IMR-90 (cell line): ENCODE measurements at regions not wholly inside any gene's neighbourhood (a gene's known extent, or its start where the extent isn't known, plus 50 kb on each side); places are given as distances from the start of the nearest gene placed in this dataset.

Source experiments
- ATAC-seq: fragments of 200-7000 bp; cut with Tn5 transposase; 2 replicates; pipeline ENCODE4 v1.9.1; 2020; ENCODE audit warnings: low read depth, mild to moderate bottlenecking, moderate library complexity
- BruUV-seq: library from RNA; stranded (reverse); fragments of 400-500 nt; replicated peaks from 2 replicates; lab custom pipeline; 2021; lab: Mats Ljungman, UMichigan
- CTCF ChIA-PET: fragments of 300-600 bp; formaldehyde crosslinking; extraction: SDS; loops from one replicate; lab custom pipeline; 2021; ENCODE audit warnings: antibody characterized with exemption; lab: Yijun Ruan, JAX
- POLR2A ChIA-PET: fragments of 300-600 bp; sonication (Branson Sonifier 250); formaldehyde crosslinking; loops from one replicate; lab custom pipeline; 2022; ENCODE audit warnings: antibody characterized with exemption; ENCODE audit not compliant: unreplicated experiment; lab: Charles Lee
- DNase-seq: peaks from one replicate; pipeline ENCODE4 v3.0.0; 2013
- H2AFZ ChIP-seq: replicated peaks from 2 replicates; pipeline ENCODE3; 2013; ENCODE audit warnings: low read length, mild to moderate bottlenecking; ENCODE audit not compliant: poor library complexity
- H2AK5ac ChIP-seq: 2 replicates; pipeline ENCODE4 v1.6.1; 2013; ENCODE audit warnings: low read depth, low read length, inconsistent platforms
- H2AK9ac ChIP-seq: replicated peaks from 2 replicates; pipeline ENCODE3; 2013; ENCODE audit warnings: mild to moderate bottlenecking, low read depth, low read length, moderate library complexity; ENCODE audit not compliant: poor library complexity
- H2BK120ac ChIP-seq: 2 replicates; pipeline ENCODE4 v1.6.1; 2013; ENCODE audit warnings: low read depth, low read length, inconsistent platforms
- H2BK15ac ChIP-seq: 3 replicates; pipeline ENCODE4 v1.6.1; 2013; ENCODE audit warnings: low read depth, low read length, inconsistent platforms
- H2BK20ac ChIP-seq: 2 replicates; pipeline ENCODE4 v1.6.1; 2013; ENCODE audit warnings: low read depth, mild to moderate bottlenecking, inconsistent platforms, low read length, moderate library complexity
- H2BK5ac ChIP-seq: 2 replicates; pipeline ENCODE4 v1.6.1; 2013; ENCODE audit warnings: mild to moderate bottlenecking, low read depth, low read length, inconsistent platforms; ENCODE audit not compliant: poor library complexity, severe bottlenecking
- H3K14ac ChIP-seq: replicated peaks from 2 replicates; pipeline ENCODE4 v1.6.1; 2013; ENCODE audit warnings: low read depth, low read length, inconsistent platforms
- H3K18ac ChIP-seq: 2 replicates; pipeline ENCODE4 v1.6.1; 2013; ENCODE audit warnings: low read depth, low read length, control low read depth
- H3K23ac ChIP-seq: 2 replicates; pipeline ENCODE4 v1.6.1; 2013; ENCODE audit warnings: low read depth, low read length, inconsistent platforms
- H3K27ac ChIP-seq: 2 replicates; pipeline ENCODE4 v1.5.1; 2013; ENCODE audit warnings: mild to moderate bottlenecking, control low read depth, low read length; ENCODE audit not compliant: insufficient read depth
- H3K27me3 ChIP-seq: 2 replicates; pipeline ENCODE4 v1.6.1; 2013; ENCODE audit warnings: low read length; ENCODE audit not compliant: control insufficient read depth, insufficient read depth
- H3K36me3 ChIP-seq: 2 replicates; pipeline ENCODE4 v1.6.1; 2013; ENCODE audit warnings: low read length, mixed read lengths; ENCODE audit not compliant: control insufficient read depth, insufficient read depth
- H3K4ac ChIP-seq: 2 replicates; pipeline ENCODE4 v1.6.1; 2013; ENCODE audit warnings: low read depth, low read length, inconsistent platforms
- H3K4me1 ChIP-seq: 2 replicates; pipeline ENCODE4 v1.6.1; 2013; ENCODE audit warnings: low read length, mixed read lengths; ENCODE audit not compliant: control insufficient read depth, insufficient read depth
- H3K4me2 ChIP-seq: 2 replicates; pipeline ENCODE4 v1.6.1; 2013; ENCODE audit warnings: low read depth, mild to moderate bottlenecking, control low read depth, low read length, moderate library complexity
- H3K4me3 ChIP-seq: 2 replicates; pipeline ENCODE4 v1.5.1; 2013; ENCODE audit warnings: low read depth, mild to moderate bottlenecking, control low read depth, low read length, moderate library complexity; ENCODE audit not compliant: insufficient read depth
- H3K56ac ChIP-seq: 2 replicates; pipeline ENCODE4 v1.6.1; 2013; ENCODE audit warnings: low read length, inconsistent platforms; ENCODE audit not compliant: insufficient read depth; ENCODE audit errors: extremely low read depth
- H3K79me1 ChIP-seq, 2 experiments: 2 replicates each; pipeline ENCODE4 v1.6.1; 2013; ENCODE audit warnings: low read length in 2 of 2, inconsistent platforms in 1 of 2, low read depth in 1 of 2
- H3K9ac ChIP-seq: 2 replicates; pipeline ENCODE4 v1.6.1; 2013; ENCODE audit warnings: low read depth, low read length, control low read depth
- H3K9me1 ChIP-seq: 2 replicates; pipeline ENCODE4 v1.6.1; 2013; ENCODE audit warnings: low read length, inconsistent platforms; ENCODE audit not compliant: insufficient read depth
- H3K9me3 ChIP-seq: 2 replicates; pipeline ENCODE4 v1.6.1; 2013; ENCODE audit warnings: low read length; ENCODE audit not compliant: control insufficient read depth, insufficient read depth
- H4K20me1 ChIP-seq: 2 replicates; pipeline ENCODE4 v1.6.1; 2013; ENCODE audit warnings: low read length, inconsistent platforms; ENCODE audit not compliant: insufficient read depth
- H4K5ac ChIP-seq: 2 replicates; pipeline ENCODE4 v1.6.1; 2013; ENCODE audit warnings: mild to moderate bottlenecking, low read depth, low read length, control low read depth
- H4K8ac ChIP-seq, 2 experiments: 2 replicates each; pipeline ENCODE4 v1.6.1; 2013; ENCODE audit warnings: low read depth in 2 of 2, low read length in 2 of 2, control low read depth in 1 of 2, inconsistent platforms in 1 of 2
- H4K91ac ChIP-seq: 2 replicates; pipeline ENCODE4 v1.6.1; 2013; ENCODE audit warnings: low read depth, low read length, inconsistent platforms; ENCODE audit not compliant: insufficient read depth
- BHLHE40 ChIP-seq: fragments of 150-350 bp; IDR thresholded peaks from 2 replicates; pipeline ENCODE4 v1.6.1; 2016; ENCODE audit warnings: mild to moderate bottlenecking, low read depth, low read length
- CHD1 ChIP-seq: IDR thresholded peaks from 2 replicates; pipeline ENCODE4 v1.6.1; 2012; ENCODE audit warnings: low read depth, low read length, improper control_type of control experiment
- CTCF ChIP-seq: conservative IDR thresholded peaks from 2 replicates; pipeline ENCODE4 v1.5.1; 2012; ENCODE audit warnings: mild to moderate bottlenecking, low read depth, low read length, improper control_type of control experiment
- ELK1 ChIP-seq: fragments of 150-350 bp; IDR thresholded peaks from 2 replicates; pipeline ENCODE4 v1.6.1; 2016; ENCODE audit warnings: low read depth, mild to moderate bottlenecking, low read length, moderate library complexity, borderline replicate concordance
- FOS ChIP-seq: fragments of 150-350 bp; IDR thresholded peaks from 2 replicates; pipeline ENCODE4 v1.6.1; 2016; ENCODE audit warnings: low read depth, low read length
- MAFK ChIP-seq: IDR thresholded peaks from 2 replicates; pipeline ENCODE4 v1.6.1; 2012; ENCODE audit warnings: low read depth, low read length, improper control_type of control experiment
- MAZ ChIP-seq: IDR thresholded peaks from 2 replicates; pipeline ENCODE4 v1.6.1; 2012; ENCODE audit warnings: low read depth, mild to moderate bottlenecking, low read length, improper control_type of control experiment, moderate library complexity, borderline replicate concordance
- MXI1 ChIP-seq: IDR thresholded peaks from 2 replicates; pipeline ENCODE4 v1.6.1; 2012; ENCODE audit warnings: low read depth, mild to moderate bottlenecking, low read length, moderate library complexity, borderline replicate concordance
- NFE2L2 ChIP-seq: fragments of 150-350 bp; IDR thresholded peaks from 2 replicates; pipeline ENCODE4 v1.6.1; 2016; ENCODE audit warnings: low read depth, mild to moderate bottlenecking, low read length
- POLR2A ChIP-seq: IDR thresholded peaks from 2 replicates; pipeline ENCODE4 v1.6.1; 2012; ENCODE audit warnings: mild to moderate bottlenecking, low read depth, low read length
- RAD21 ChIP-seq: IDR thresholded peaks from 2 replicates; pipeline ENCODE4 v1.6.1; 2012; ENCODE audit warnings: low read length, improper control_type of control experiment
- RCOR1 ChIP-seq: IDR thresholded peaks from 2 replicates; pipeline ENCODE4 v1.6.1; 2012; ENCODE audit warnings: mild to moderate bottlenecking, low read length, improper control_type of control experiment; ENCODE audit not compliant: insufficient replicate concordance
- RFX5 ChIP-seq: IDR thresholded peaks from 2 replicates; pipeline ENCODE4 v1.8.0; 2012; ENCODE audit warnings: low read depth, mild to moderate bottlenecking, low read length, moderate library complexity
- SMC3 ChIP-seq: fragments of 150-350 bp; IDR thresholded peaks from 2 replicates; pipeline ENCODE4 v1.6.1; 2016; ENCODE audit warnings: low read depth, mild to moderate bottlenecking, antibody characterized with exemption, low read length, moderate library complexity
- WGBS, 2 experiments: methylation state at CpG; one replicate each; pipeline versions ENCODE4 v1.1.5 to v1.1.7; 2013; ENCODE audit warnings: missing lambda C conversion rate in 2 of 2; ENCODE audit not compliant: insufficient read length in 1 of 2; ENCODE audit errors: extremely low coverage in 2 of 2; 5-methylcytosine and 5-hydroxymethylcytosine counted together
- dilution Hi-C: fragments of 300-500 bp; cut with HindIII; formaldehyde crosslinking; loops from one replicate; pipeline ENCODE4 v1.14.3; 2018; ENCODE audit warnings: low sequenced_read_pairs; ENCODE audit not compliant: unreplicated experiment
- in situ Hi-C: fragments of 300-500 bp; cut with MboI; formaldehyde crosslinking; loops from 3 replicates; pipeline ENCODE4 v1.14.3; 2019; ENCODE audit warnings: low sequenced_read_pairs, inconsistent platforms, mixed read lengths
- intact Hi-C: fragments of 100-400 bp; cut with micrococcal nuclease; formaldehyde crosslinking; loops from 2 replicates; pipeline ENCODE4 v1.10.0; 2022
- TF ChIP-seq, protein P1 (sequence below): fragments of 150-350 bp; IDR thresholded peaks from 2 replicates; pipeline ENCODE4 v1.6.1; 2017; ENCODE audit warnings: mild to moderate bottlenecking, antibody characterized with exemption, low read length, low read depth

DNA sequence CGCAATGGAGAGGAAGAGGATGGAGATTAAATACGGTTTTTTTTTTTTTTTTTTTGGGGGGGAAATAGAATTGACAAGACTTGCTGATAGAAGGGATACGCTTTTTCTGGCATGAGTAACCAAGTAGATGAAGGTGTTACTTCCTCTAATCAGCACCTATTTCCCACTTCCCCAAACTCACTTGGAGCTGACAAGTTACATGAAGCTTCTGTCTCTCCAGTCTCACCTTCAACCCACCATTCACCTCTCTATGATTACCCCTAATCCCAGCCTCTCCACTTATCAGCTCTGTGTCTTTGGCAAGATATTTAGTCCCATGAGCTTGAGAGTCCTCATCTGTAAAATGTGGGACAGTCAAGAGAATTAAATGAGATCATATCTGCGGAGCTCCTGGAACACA lies 185.9 kb upstream of the HS3ST3A1 start:
- Histone ChIP-seq H3K27me3 (peaks cover 2% of the 10 kb centered on the region; the same call in 1 of the 2 replicates), H3K9ac (no peak overlapping the region), H3K18ac (no peak overlapping the region), H3K23ac (no peak overlapping the region), H2AFZ (no peak overlapping the region), H3K27ac (no peak overlapping the region), H3K9me1 (no peaks in the 10 kb centered on the region; the same call in 1 of the 2 replicates), H4K5ac (no peak overlapping the region), H2BK5ac (no peak overlapping the region), H3K4ac (no peak overlapping the region), H3K4me3 (no peak overlapping the region), H4K20me1 (no peaks in the 10 kb centered on the region), H2AK9ac (no peak overlapping the region), H2BK20ac (no peak overlapping the region), H2BK120ac (no peak overlapping the region), H3K9me3 (no peaks in the 10 kb centered on the region), H4K91ac (no peak overlapping the region), H3K56ac (no peak overlapping the region), H2BK15ac (no peak overlapping the region), H3K36me3 (no peaks in the 10 kb centered on the region), H2AK5ac (no peak overlapping the region), H4K8ac (no peak overlapping the region), H3K4me1 (peaks cover 7% of the 10 kb centered on the region), H3K4me2 (no peak overlapping the region), H3K79me1 (no peaks in the 10 kb centered on the region), H3K14ac (no peak overlapping the region)
- in situ Hi-C loops = no loop called here
- 90% methylated on average over 2 of the region's 4 CpGs; no CpG with 5 or more reads in 1 of the 2 experiments for whole genome bisulfite sequencing, 2 experiments
- ATAC-seq = no peak
- DNase-seq = no peak
- dilution Hi-C loops = no loop called here
- no TSS peak for BruUV-seq
- no peak for TF ChIP-seq RFX5
- no peak for TF ChIP-seq RAD21
- no peak for TF ChIP-seq MAFK
- TF ChIP-seq CTCF = no peak
- TF ChIP-seq RCOR1 = no peak
- no peak for TF ChIP-seq SMC3
- TF ChIP-seq, protein P1, sequence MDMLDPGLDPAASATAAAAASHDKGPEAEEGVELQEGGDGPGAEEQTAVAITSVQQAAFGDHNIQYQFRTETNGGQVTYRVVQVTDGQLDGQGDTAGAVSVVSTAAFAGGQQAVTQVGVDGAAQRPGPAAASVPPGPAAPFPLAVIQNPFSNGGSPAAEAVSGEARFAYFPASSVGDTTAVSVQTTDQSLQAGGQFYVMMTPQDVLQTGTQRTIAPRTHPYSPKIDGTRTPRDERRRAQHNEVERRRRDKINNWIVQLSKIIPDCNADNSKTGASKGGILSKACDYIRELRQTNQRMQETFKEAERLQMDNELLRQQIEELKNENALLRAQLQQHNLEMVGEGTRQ = no peak
- no peak for TF ChIP-seq NFE2L2
- TF ChIP-seq FOS = no peak
- TF ChIP-seq POLR2A = no peak
- no peak for TF ChIP-seq ELK1
- no peak for TF ChIP-seq BHLHE40
- TF ChIP-seq MAZ = no peak
- TF ChIP-seq CHD1 = no peak
- no peak for TF ChIP-seq MXI1
- intact Hi-C loops = loop anchor here (5.0 kb wide), 2 partner anchors 185 to 275 kb away; partner anchors contain the start of gene HS3ST3A1
- CTCF ChIA-PET = no interaction called here
- POLR2A ChIA-PET = no interaction called here
